Panc1 (cell line): ENCODE measurements at regions not wholly inside any gene's neighbourhood (a gene's known extent, or its start where the extent isn't known, plus 50 kb on each side); places are given as distances from the start of the nearest gene placed in this dataset.

ENCODE experiments used
- ATAC-seq: fragments of 200-7000 bp; cut with Tn5 transposase; 2 replicates; pipeline ENCODE4 v1.9.1; 2020; ENCODE audit warnings: mild to moderate bottlenecking, moderate library complexity
- BruUV-seq: library from RNA; stranded (reverse); fragments of 400-500 nt; replicated peaks from 2 replicates; lab custom pipeline; 2021; lab: Mats Ljungman, UMichigan
- CTCF ChIA-PET: fragments of 300-600 bp; sonication (Branson Sonifier 250); formaldehyde crosslinking; loops from one replicate; lab custom pipeline; 2022; ENCODE audit warnings: antibody characterized with exemption; lab: Charles Lee
- POLR2A ChIA-PET: fragments of 300-600 bp; sonication (Branson Sonifier 250); formaldehyde crosslinking; loops from one replicate; lab custom pipeline; 2022; ENCODE audit warnings: antibody characterized with exemption; lab: Charles Lee
- DNase-seq: peaks from one replicate; pipeline ENCODE4 v3.0.0-alpha.2; 2010; ENCODE audit warnings: low read depth, low spot score
- H3K27ac ChIP-seq: 2 replicates; pipeline ENCODE4 v1.5.1; 2011; ENCODE audit warnings: mild to moderate bottlenecking, low read length, inconsistent platforms
- H3K27me3 ChIP-seq: fragments of 200-500 bp; sonication (Bioruptor generic); 2 replicates; pipeline ENCODE4 v1.6.0; 2014; ENCODE audit warnings: low read length, inconsistent platforms; ENCODE audit not compliant: control insufficient read depth, insufficient read depth
- H3K36me3 ChIP-seq: fragments of 200-500 bp; sonication (Bioruptor generic); 2 replicates; pipeline ENCODE4 v1.5.1; 2014; ENCODE audit warnings: inconsistent platforms, mild to moderate bottlenecking, low read length, moderate library complexity; ENCODE audit not compliant: control insufficient read depth, insufficient read depth
- H3K4me1 ChIP-seq: 2 replicates; pipeline ENCODE4 v1.5.1; 2011; ENCODE audit warnings: inconsistent platforms, mild to moderate bottlenecking, low read length, moderate library complexity; ENCODE audit not compliant: control insufficient read depth, insufficient read depth
- H3K4me3 ChIP-seq, 2 experiments: 2 replicates each; pipeline ENCODE4 v1.5.1; 2011 to 2012; ENCODE audit warnings: low read depth in 2 of 2, low read length in 2 of 2, mild to moderate bottlenecking in 2 of 2, inconsistent platforms in 1 of 2, moderate library complexity in 1 of 2
- H3K9me3 ChIP-seq: fragments of 200-500 bp; sonication (Bioruptor generic); 2 replicates; pipeline ENCODE4 v1.5.1; 2014; ENCODE audit warnings: low read depth, mild to moderate bottlenecking, inconsistent platforms, low read length, moderate library complexity; ENCODE audit not compliant: control insufficient read depth, insufficient read depth
- CTCF ChIP-seq: fragments of 450-650 bp; IDR thresholded peaks from 2 replicates; pipeline ENCODE4 v1.5.1; 2017; ENCODE audit warnings: mild to moderate bottlenecking
- POLR2AphosphoS5 ChIP-seq: IDR thresholded peaks from 2 replicates; pipeline ENCODE4 v1.6.1; 2012; ENCODE audit warnings: mild to moderate bottlenecking, low read depth, low read length, moderate library complexity
- REST ChIP-seq, 2 experiments: IDR thresholded peaks; 2 replicates each; pipeline ENCODE4 v1.6.1; 2011 to 2012; ENCODE audit warnings: low read depth in 2 of 2, control low read depth in 1 of 2, low read length in 1 of 2, mild to moderate bottlenecking in 1 of 2, moderate library complexity in 1 of 2; ENCODE audit not compliant: insufficient read depth in 1 of 2
- SIN3A ChIP-seq: IDR thresholded peaks from 2 replicates; pipeline ENCODE4 v1.6.1; 2012; ENCODE audit warnings: low read depth, mild to moderate bottlenecking, low read length, moderate library complexity, borderline replicate concordance; ENCODE audit not compliant: insufficient read depth
- TCF7L2 ChIP-seq: IDR thresholded peaks from 2 replicates; pipeline ENCODE4 v1.6.1; 2011; ENCODE audit warnings: mild to moderate bottlenecking, low read depth, low read length, inconsistent platforms
- in situ Hi-C: cut with HindIII; loops from 2 replicates; pipeline ENCODE4 v1.10.0; 2016; ENCODE audit warnings: low sequenced_read_pairs, low pct_unique_long_range_greater_than_20kb
- intact Hi-C: fragments of 100-400 bp; cut with micrococcal nuclease; formaldehyde crosslinking; loops from one replicate; pipeline ENCODE4 v1.10.0; 2022; ENCODE audit not compliant: unreplicated experiment

- no peaks in the 10 kb centered on the region for H3K27me3 ChIP-seq
- ChIA-PET POLR2A (no interaction called here), CTCF (no interaction called here)
- intact Hi-C loops: no loop called here
- H3K27ac ChIP-seq: no peak overlapping the region
- no TSS peak for BruUV-seq
- no peaks in the 10 kb centered on the region for H3K9me3 ChIP-seq
- no peaks in the 10 kb centered on the region for H3K4me1 ChIP-seq
- no peak for ATAC-seq
- no peaks in the 10 kb centered on the region for H3K36me3 ChIP-seq
- DNase-seq: no peak
- TF ChIP-seq SIN3A (no peak), CTCF (no peak)
- in situ Hi-C loops: no loop called here
- H3K4me3 ChIP-seq: no peak overlapping the region
Measured at GRCh38 chr16:51211148-51211547, 60.1 kb upstream of the SALL1 start.

GRCh38 chr16:51210087-51210486 lies 59.0 kb upstream of the SALL1 start:
- no peak for DNase-seq
- ChIA-PET CTCF (no interaction called here), POLR2A (no interaction called here)
- no peak overlapping the region for H3K4me3 ChIP-seq
- no peaks in the 10 kb centered on the region for H3K27me3 ChIP-seq
- intact Hi-C loops (no loop called here), in situ Hi-C loops (no loop called here)
- H3K36me3 ChIP-seq: no peaks in the 10 kb centered on the region
- ATAC-seq: no peak
- H3K9me3 ChIP-seq: no peaks in the 10 kb centered on the region
- BruUV-seq: no TSS peak
- no peaks in the 10 kb centered on the region for H3K4me1 ChIP-seq
- no peak for TF ChIP-seq SIN3A
- no peak for TF ChIP-seq REST (IDR thresholded peaks at IDR 0.05; ENCODE audit: insufficient read depth in 1 of 2, low read depth in 2 of 2, low read length in 1 of 2)
- no peak for TF ChIP-seq CTCF
- no peak for TF ChIP-seq TCF7L2
- no peak for TF ChIP-seq POLR2AphosphoS5
- H3K27ac ChIP-seq: no peak overlapping the region

- ChIA-PET POLR2A (no interaction called here), CTCF (no interaction called here)
- H3K27ac ChIP-seq: no peak overlapping the region
- in situ Hi-C loops: no loop called here
- intact Hi-C loops: no loop called here
- no peaks in the 10 kb centered on the region for H3K36me3 ChIP-seq
- H3K27me3 ChIP-seq: no peaks in the 10 kb centered on the region
- TF ChIP-seq SIN3A (no peak), CTCF (no peak), POLR2AphosphoS5 (no peak), REST (IDR thresholded peaks at IDR 0.05; ENCODE audit: insufficient read depth in 1 of 2, low read depth in 2 of 2, low read length in 1 of 2) (no peak), TCF7L2 (no peak)
- H3K4me3 ChIP-seq: no peak overlapping the region
- H3K9me3 ChIP-seq: no peaks in the 10 kb centered on the region
- no peak for ATAC-seq
- H3K4me1 ChIP-seq: no peaks in the 10 kb centered on the region
- DNase-seq: no peak
- BruUV-seq: no TSS peak
Measured at GRCh38 chr16:51201604-51202003, 50.5 kb upstream of the SALL1 start.
